ENCODE measurements at regions not wholly inside any gene's neighbourhood (a gene's known extent, or its start where the extent isn't known, plus 50 kb on each side); places are given as distances from the start of the nearest gene placed in this dataset.

GRCh38 chr17:79142375-79142774 is 67.8 kb downstream of the ENGASE start:
- TF ChIP-seq POLR2A (IDR thresholded peaks at IDR 0.05) = no peak
- TF ChIP-seq CTCF (IDR thresholded peaks at IDR 0.05) = no peak

Measured in breast epithelium (tissue), 3 donors.